Uterus (tissue), 2 donors: ENCODE measurements at regions not wholly inside any gene's neighbourhood (a gene's known extent, or its start where the extent isn't known, plus 50 kb on each side); places are given as distances from the start of the nearest gene placed in this dataset.

Experiments used
- POLR2A ChIP-seq, 2 donors: fragments of 450-650 bp; IDR thresholded peaks; one replicate each; pipeline ENCODE4 v1.6.1; 2016; ENCODE audit warnings: antibody characterized with exemption in 2 of 2, mild to moderate bottlenecking in 1 of 2, moderate library complexity in 1 of 2
- TF ChIP-seq, protein P1 (sequence below), 4 experiments: fragments of 200-600 bp in 2 of 4; fragments of 450-650 bp in 2 of 4; sonication (generic) in 2 of 4; IDR thresholded peaks; one replicate each; pipeline ENCODE4 v1.5.1; 2016 to 2019; ENCODE audit warnings: antibody characterized with exemption in 4 of 4, mild to moderate bottlenecking in 2 of 4, moderate library complexity in 1 of 4

DNA sequence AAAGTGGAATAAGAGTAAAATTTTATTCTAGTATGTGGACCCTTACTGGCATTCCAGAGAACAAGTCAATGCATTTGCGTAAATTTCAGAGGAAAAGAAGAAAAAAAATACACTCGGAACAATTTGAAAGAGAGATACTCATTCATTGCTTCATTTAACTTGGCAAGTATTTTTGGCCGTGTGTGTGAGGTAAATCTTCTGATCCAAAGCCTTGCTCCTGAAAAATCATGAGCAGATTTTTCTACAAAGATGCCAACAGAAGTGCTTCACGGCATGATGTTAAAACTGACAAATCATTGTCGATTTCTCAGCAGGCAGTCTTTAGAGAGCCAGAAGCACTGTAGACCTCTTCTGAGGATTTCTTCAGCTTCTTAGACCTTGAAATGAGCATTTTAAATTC is 194.0 kb downstream of the COX18 start:
- TF ChIP-seq, protein P1, sequence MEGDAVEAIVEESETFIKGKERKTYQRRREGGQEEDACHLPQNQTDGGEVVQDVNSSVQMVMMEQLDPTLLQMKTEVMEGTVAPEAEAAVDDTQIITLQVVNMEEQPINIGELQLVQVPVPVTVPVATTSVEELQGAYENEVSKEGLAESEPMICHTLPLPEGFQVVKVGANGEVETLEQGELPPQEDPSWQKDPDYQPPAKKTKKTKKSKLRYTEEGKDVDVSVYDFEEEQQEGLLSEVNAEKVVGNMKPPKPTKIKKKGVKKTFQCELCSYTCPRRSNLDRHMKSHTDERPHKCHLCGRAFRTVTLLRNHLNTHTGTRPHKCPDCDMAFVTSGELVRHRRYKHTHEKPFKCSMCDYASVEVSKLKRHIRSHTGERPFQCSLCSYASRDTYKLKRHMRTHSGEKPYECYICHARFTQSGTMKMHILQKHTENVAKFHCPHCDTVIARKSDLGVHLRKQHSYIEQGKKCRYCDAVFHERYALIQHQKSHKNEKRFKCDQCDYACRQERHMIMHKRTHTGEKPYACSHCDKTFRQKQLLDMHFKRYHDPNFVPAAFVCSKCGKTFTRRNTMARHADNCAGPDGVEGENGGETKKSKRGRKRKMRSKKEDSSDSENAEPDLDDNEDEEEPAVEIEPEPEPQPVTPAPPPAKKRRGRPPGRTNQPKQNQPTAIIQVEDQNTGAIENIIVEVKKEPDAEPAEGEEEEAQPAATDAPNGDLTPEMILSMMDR (IDR thresholded peaks at IDR 0.05) = no peak
- no peak for TF ChIP-seq POLR2A (IDR thresholded peaks at IDR 0.05)
